Astrocyte (in vitro differentiated cells and primary cell): ENCODE measurements at regions not wholly inside any gene's neighbourhood (a gene's known extent, or its start where the extent isn't known, plus 50 kb on each side); places are given as distances from the start of the nearest gene placed in this dataset.

Source experiments
- DNase-seq: peaks from one replicate; pipeline ENCODE4 v3.0.0-alpha.2; 2010; ENCODE audit warnings: low read depth
- FAIRE-seq: peaks from 2 replicates; lab custom pipeline; 2011; peaks lifted over from hg19 to GRCh38; lab: Jason Lieb, UNC
- H2AFZ ChIP-seq: 2 replicates; pipeline ENCODE4 v1.6.0; 2012; ENCODE audit warnings: low read depth, low read length, inconsistent platforms
- H3K27ac ChIP-seq: 2 replicates; pipeline ENCODE4 v1.5.1; 2011; ENCODE audit warnings: low read depth, low read length, inconsistent platforms
- H3K27me3 ChIP-seq: 2 replicates; pipeline ENCODE4 v1.6.0; 2011; ENCODE audit warnings: low read length, inconsistent platforms; ENCODE audit not compliant: insufficient read depth
- H3K36me3 ChIP-seq: 2 replicates; pipeline ENCODE4 v1.5.1; 2011; ENCODE audit warnings: low read length, inconsistent platforms; ENCODE audit not compliant: insufficient read depth
- H3K4me1 ChIP-seq: 2 replicates; pipeline ENCODE4 v1.5.1; 2011; ENCODE audit warnings: low read length, inconsistent platforms; ENCODE audit not compliant: insufficient read depth
- H3K4me2 ChIP-seq: 2 replicates; pipeline ENCODE4 v1.6.0; 2012; ENCODE audit warnings: low read length, inconsistent platforms
- H3K4me3 ChIP-seq: 2 replicates; pipeline ENCODE4 v1.5.1; 2011; ENCODE audit warnings: low read depth, mild to moderate bottlenecking, low read length, inconsistent platforms; ENCODE audit not compliant: insufficient read depth
- H3K79me2 ChIP-seq: 2 replicates; pipeline ENCODE4 v1.6.0; 2012; ENCODE audit warnings: mild to moderate bottlenecking, low read length, inconsistent platforms; ENCODE audit not compliant: insufficient read depth
- H3K9ac ChIP-seq: 2 replicates; pipeline ENCODE4 v1.6.0; 2012; ENCODE audit warnings: mild to moderate bottlenecking, low read length, inconsistent platforms
- H3K9me3 ChIP-seq: 2 replicates; pipeline ENCODE4 v1.5.1; 2012; ENCODE audit warnings: low read depth, mild to moderate bottlenecking, low read length, inconsistent platforms; ENCODE audit not compliant: insufficient read depth
- H4K20me1 ChIP-seq: 2 replicates; pipeline ENCODE4 v1.6.0; 2012; ENCODE audit warnings: low read length, inconsistent platforms; ENCODE audit not compliant: insufficient read depth
- H3K27ac Mint-ChIP-seq: one replicate; pipeline ENCODE4 v1.8.0; 2021; ENCODE audit warnings: mild to moderate bottlenecking, mixed read lengths; ENCODE audit not compliant: unreplicated experiment
- H3K27me3 Mint-ChIP-seq: one replicate; pipeline ENCODE4 v1.8.0; 2021; ENCODE audit warnings: low read depth, mixed read lengths; ENCODE audit not compliant: unreplicated experiment
- H3K36me3 Mint-ChIP-seq: one replicate; pipeline ENCODE4 v1.8.0; 2021; ENCODE audit warnings: low read depth, mixed read lengths; ENCODE audit not compliant: unreplicated experiment
- H3K4me1 Mint-ChIP-seq: one replicate; pipeline ENCODE4 v1.8.0; 2021; ENCODE audit warnings: low read depth, mixed read lengths; ENCODE audit not compliant: unreplicated experiment
- H3K4me3 Mint-ChIP-seq: one replicate; pipeline ENCODE4 v1.8.0; 2021; ENCODE audit warnings: mild to moderate bottlenecking, moderate library complexity, mixed read lengths; ENCODE audit not compliant: unreplicated experiment
- H3K9me3 Mint-ChIP-seq: one replicate; pipeline ENCODE4 v1.8.0; 2021; ENCODE audit warnings: mild to moderate bottlenecking, mixed read lengths; ENCODE audit not compliant: unreplicated experiment
- EZH2 ChIP-seq: IDR thresholded peaks from 2 replicates; pipeline ENCODE4 v1.6.1; 2012; ENCODE audit warnings: mild to moderate bottlenecking, low read length, inconsistent platforms; ENCODE audit not compliant: insufficient read depth
- TF ChIP-seq, protein P1 (sequence below): IDR thresholded peaks from 2 replicates; pipeline ENCODE4 v1.5.1; 2011; ENCODE audit warnings: low read depth, mild to moderate bottlenecking, inconsistent platforms, low read length, moderate library complexity; ENCODE audit not compliant: insufficient read depth

DNA sequence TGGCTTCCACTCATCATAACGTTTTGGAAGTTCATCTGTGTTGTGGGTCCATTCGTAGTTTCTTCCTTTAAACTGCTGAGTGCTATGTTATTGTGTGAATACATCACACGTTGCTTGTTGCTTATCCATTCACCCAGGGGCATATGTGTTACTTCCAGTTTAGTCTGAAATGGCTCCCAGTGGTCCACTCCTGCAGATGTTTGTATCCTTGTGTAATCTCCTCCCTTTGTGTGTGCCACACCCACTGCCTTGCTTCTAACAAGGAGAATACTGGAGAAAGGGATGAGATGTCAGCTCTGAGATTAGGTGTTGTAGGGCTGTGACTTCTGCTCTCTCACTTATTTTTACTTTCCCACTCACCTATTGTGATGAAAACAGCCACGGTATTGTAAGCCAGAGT, 239.1 kb upstream of the HABP2 start:
- Mint-ChIP-seq H3K4me1 (no peaks in the 10 kb centered on the region), H3K4me3 (no peak overlapping the region), H3K9me3 (peaks cover 12% of the 10 kb centered on the region), H3K27ac (no peak overlapping the region), H3K27me3 (peaks cover 8% of the 10 kb centered on the region), H3K36me3 (no peaks in the 10 kb centered on the region)
- Histone ChIP-seq H3K4me1 (no peaks in the 10 kb centered on the region), H3K9ac (no peak overlapping the region), H3K4me2 (no peak overlapping the region), H3K27me3 (peaks cover 18% of the 10 kb centered on the region), H3K36me3 (no peaks in the 10 kb centered on the region), H2AFZ (no peak overlapping the region), H3K9me3 (no peaks in the 10 kb centered on the region), H3K27ac (no peak overlapping the region), H3K79me2 (no peaks in the 10 kb centered on the region), H3K4me3 (no peak overlapping the region), H4K20me1 (no peaks in the 10 kb centered on the region)
- FAIRE-seq (no peak), DNase-seq (no peak)
- TF ChIP-seq, protein P1, sequence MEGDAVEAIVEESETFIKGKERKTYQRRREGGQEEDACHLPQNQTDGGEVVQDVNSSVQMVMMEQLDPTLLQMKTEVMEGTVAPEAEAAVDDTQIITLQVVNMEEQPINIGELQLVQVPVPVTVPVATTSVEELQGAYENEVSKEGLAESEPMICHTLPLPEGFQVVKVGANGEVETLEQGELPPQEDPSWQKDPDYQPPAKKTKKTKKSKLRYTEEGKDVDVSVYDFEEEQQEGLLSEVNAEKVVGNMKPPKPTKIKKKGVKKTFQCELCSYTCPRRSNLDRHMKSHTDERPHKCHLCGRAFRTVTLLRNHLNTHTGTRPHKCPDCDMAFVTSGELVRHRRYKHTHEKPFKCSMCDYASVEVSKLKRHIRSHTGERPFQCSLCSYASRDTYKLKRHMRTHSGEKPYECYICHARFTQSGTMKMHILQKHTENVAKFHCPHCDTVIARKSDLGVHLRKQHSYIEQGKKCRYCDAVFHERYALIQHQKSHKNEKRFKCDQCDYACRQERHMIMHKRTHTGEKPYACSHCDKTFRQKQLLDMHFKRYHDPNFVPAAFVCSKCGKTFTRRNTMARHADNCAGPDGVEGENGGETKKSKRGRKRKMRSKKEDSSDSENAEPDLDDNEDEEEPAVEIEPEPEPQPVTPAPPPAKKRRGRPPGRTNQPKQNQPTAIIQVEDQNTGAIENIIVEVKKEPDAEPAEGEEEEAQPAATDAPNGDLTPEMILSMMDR, result no peak
- TF ChIP-seq EZH2, result no peak

- no peak overlapping the region for H3K27ac Mint-ChIP-seq
- Histone ChIP-seq H3K9ac (no peak overlapping the region), H3K79me2 (no peaks in the 10 kb centered on the region), H3K36me3 (no peaks in the 10 kb centered on the region), H3K4me2 (no peak overlapping the region), H3K27me3 (peaks cover 12% of the 10 kb centered on the region), H3K9me3 (no peaks in the 10 kb centered on the region), H3K4me3 (no peak overlapping the region), H3K4me1 (no peaks in the 10 kb centered on the region), H3K27ac (no peak overlapping the region), H4K20me1 (no peaks in the 10 kb centered on the region), H2AFZ (no peak overlapping the region)
- H3K27me3 Mint-ChIP-seq, result peaks cover 6% of the 10 kb centered on the region
- H3K4me3 Mint-ChIP-seq, result no peak overlapping the region
- FAIRE-seq (no peak), DNase-seq (no peak)
- H3K36me3 Mint-ChIP-seq, result no peaks in the 10 kb centered on the region
- peaks cover 12% of the 10 kb centered on the region for H3K9me3 Mint-ChIP-seq
- TF ChIP-seq, protein P1, result no peak
- TF ChIP-seq EZH2, result no peak
- H3K4me1 Mint-ChIP-seq, result peaks cover 3% of the 10 kb centered on the region
These were observed 236.3 kb upstream of the HABP2 start for GRCh38 chr10:113316506-113316905.

DNA sequence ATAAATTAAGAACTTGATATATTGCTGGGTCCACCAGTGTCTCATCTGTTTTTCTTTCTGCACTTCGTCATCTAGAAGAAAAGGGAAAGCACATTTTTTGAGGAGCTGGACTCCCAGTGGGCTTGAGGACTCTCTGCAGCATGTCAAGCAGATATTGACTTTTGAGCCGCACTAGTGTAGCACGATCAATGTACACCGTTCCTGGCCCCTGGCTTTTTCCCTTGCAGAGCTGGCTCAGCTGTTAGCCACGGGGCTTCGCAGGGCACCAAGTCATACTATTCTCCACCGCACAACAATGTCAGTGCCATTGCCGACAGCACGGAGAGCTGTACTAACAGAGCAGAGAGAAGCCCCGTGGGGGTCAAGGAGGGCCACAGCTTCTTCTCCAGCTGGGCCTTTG, 235.4 kb upstream of the HABP2 start:
- Histone ChIP-seq H3K4me2 (no peak overlapping the region), H3K9me3 (no peaks in the 10 kb centered on the region), H3K36me3 (no peaks in the 10 kb centered on the region), H3K4me3 (no peak overlapping the region), H4K20me1 (no peaks in the 10 kb centered on the region), H3K27ac (no peak overlapping the region), H3K4me1 (no peaks in the 10 kb centered on the region), H3K9ac (no peak overlapping the region), H2AFZ (no peak overlapping the region), H3K79me2 (no peaks in the 10 kb centered on the region), H3K27me3 (peaks cover 12% of the 10 kb centered on the region)
- Mint-ChIP-seq H3K4me1 (peaks cover 3% of the 10 kb centered on the region), H3K4me3 (no peak overlapping the region), H3K27me3 (peaks cover 6% of the 10 kb centered on the region), H3K9me3 (peaks cover 11% of the 10 kb centered on the region), H3K36me3 (no peaks in the 10 kb centered on the region), H3K27ac (no peak overlapping the region)
- DNase-seq (no peak), FAIRE-seq (no peak)
- TF ChIP-seq, protein P1, result no peak
- TF ChIP-seq EZH2, result no peak
